Hindlimb muscle (tissue), 1 donor: ENCODE measurements at regions not wholly inside any gene's neighbourhood (a gene's known extent, or its start where the extent isn't known, plus 50 kb on each side); places are given as distances from the start of the nearest gene placed in this dataset.
"Not testable (repeated sequence)": the region's sequence is repeated elsewhere in the genome, so short reads cannot be mapped to it uniquely, and the experiment has no call there.

Experiments
- DNase-seq: peaks from one replicate; pipeline ENCODE4 v3.0.0-alpha.2; 2013

- no peak for DNase-seq
Measured at GRCh38 chr5:18744441-18744840, 1110.2 kb downstream of the TAF11L14 start.

GRCh38 chr5:18745042-18745987 lies 1111.1 kb downstream of the TAF11L14 start:
- no peak for DNase-seq

- DNase-seq, result no peak
Measured at GRCh38 chr5:18745988-18746615, 1111.8 kb downstream of the TAF11L14 start.

- DNase-seq, result no peak
Measured at GRCh38 chr5:18749763-18750162, 1115.5 kb downstream of the TAF11L14 start.

GRCh38 chr5:18752317-18752716 lies 1118.1 kb downstream of the TAF11L14 start:
- DNase-seq, result no peak

- no peak for DNase-seq
Measured at GRCh38 chr5:18754201-18754600, 1119.9 kb downstream of the TAF11L14 start.

GRCh38 chr5:18761801-18762200 lies 1127.5 kb downstream of the TAF11L14 start:
- no peak for DNase-seq

GRCh38 chr5:18764161-18764560 lies 1129.9 kb downstream of the TAF11L14 start:
- DNase-seq, result no peak

- no peak for DNase-seq
Measured at GRCh38 chr5:18765304-18765703, 1131.0 kb downstream of the TAF11L14 start.

GRCh38 chr5:18771097-18771610 lies 1136.9 kb downstream of the TAF11L14 start:
- DNase-seq, result no peak

GRCh38 chr5:18772475-18772874 lies 1138.2 kb downstream of the TAF11L14 start:
- no peak for DNase-seq

GRCh38 chr5:18778225-18778624 lies 1144.0 kb downstream of the TAF11L14 start:
- DNase-seq, result no peak

- no peak for DNase-seq
Measured at GRCh38 chr5:18789218-18789998, 1155.1 kb downstream of the TAF11L14 start.

- no peak for DNase-seq
Measured at GRCh38 chr5:18792145-18792544, 1157.9 kb downstream of the TAF11L14 start.

- DNase-seq, result no peak
Measured at GRCh38 chr5:18797222-18797621, 1163.0 kb downstream of the TAF11L14 start.

- DNase-seq, result no peak
Measured at GRCh38 chr5:18798058-18798457, 1163.8 kb downstream of the TAF11L14 start.

GRCh38 chr5:18799482-18800128 lies 1165.3 kb downstream of the TAF11L14 start:
- no peak for DNase-seq

- no peak for DNase-seq
Measured at GRCh38 chr5:18800293-18801025, 1166.2 kb downstream of the TAF11L14 start.

- DNase-seq, result not testable (repeated sequence)
Measured at GRCh38 chr5:18801413-18801812, 1167.2 kb downstream of the TAF11L14 start.

GRCh38 chr5:18802336-18802735 lies 1168.1 kb downstream of the TAF11L14 start:
- no peak for DNase-seq

GRCh38 chr5:18805376-18805775 lies 1171.1 kb downstream of the TAF11L14 start:
- DNase-seq, result no peak
